ENCODE measurements at regions not wholly inside any gene's neighbourhood (a gene's known extent, or its start where the extent isn't known, plus 50 kb on each side); places are given as distances from the start of the nearest gene placed in this dataset.
A peak's percentile ranks its signal among the peaks of the same experiment; 100 is the strongest.

- H3K4me3 ChIP-seq (ENCODE audit: low read depth, low read length), result no peak overlapping the region
- peak; percentile 55 for TF ChIP-seq CTCF (IDR thresholded peaks at IDR 0.05; ENCODE audit: low read depth, low read length)
Measured at GRCh38 chr4:24476282-24476681, 108.1 kb downstream of the DHX15 start.

DNA sequence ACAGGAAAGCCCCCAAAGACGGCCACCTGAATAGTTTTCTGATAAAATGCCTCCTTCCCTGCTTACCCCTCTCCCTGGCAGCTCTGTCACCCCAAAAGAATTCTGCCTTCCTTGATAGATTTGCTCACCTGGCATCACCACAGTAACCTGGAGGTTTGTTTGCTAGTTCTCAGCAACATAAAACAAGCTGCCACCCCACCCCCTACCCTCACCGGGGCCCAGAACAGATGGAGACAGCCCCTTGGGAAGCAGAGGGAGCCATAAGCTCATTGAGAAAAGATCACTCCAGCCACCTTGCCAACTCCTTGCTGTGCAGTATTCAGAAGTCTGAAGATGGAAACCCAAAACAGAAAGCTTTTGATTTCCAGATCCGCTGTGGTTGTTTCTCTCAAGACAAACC, 108.6 kb downstream of the DHX15 start:
- TF ChIP-seq CTCF (IDR thresholded peaks at IDR 0.05; ENCODE audit: low read depth, low read length), result no peak
- H3K4me3 ChIP-seq (ENCODE audit: low read depth, low read length), result no peak overlapping the region

DNA sequence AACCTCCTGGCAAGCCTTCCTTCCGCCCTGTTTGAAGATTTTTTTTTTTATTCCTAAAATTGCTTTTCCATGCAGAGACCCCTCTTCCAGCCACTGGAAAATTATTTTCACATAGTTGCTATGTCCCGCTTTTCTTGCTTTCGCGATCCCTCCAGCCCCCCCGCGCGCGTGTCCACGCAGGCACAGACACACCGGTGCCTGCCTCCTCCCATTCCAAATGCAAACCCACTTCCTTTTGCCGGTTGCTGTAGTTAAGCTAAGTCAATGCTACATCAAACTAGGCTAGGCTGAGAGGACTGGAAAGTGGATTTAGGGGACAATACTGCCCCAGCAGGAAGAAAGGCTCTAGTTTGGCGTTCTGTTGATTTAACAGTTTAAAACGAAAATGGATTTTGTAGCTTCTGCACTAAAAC, 111.0 kb downstream of the DHX15 start:
- H3K4me3 ChIP-seq (ENCODE audit: low read depth, low read length), result peak overlapping the region; percentile 64
- 0 out of 2 replicates have a peak, but pooled peaks have one; percentile 1 for TF ChIP-seq CTCF (IDR thresholded peaks at IDR 0.05; ENCODE audit: low read depth, low read length)

- TF ChIP-seq CTCF (IDR thresholded peaks at IDR 0.05; ENCODE audit: low read depth, low read length), result peak; percentile 72
- H3K4me3 ChIP-seq (ENCODE audit: low read depth, low read length), result peak overlapping the region; percentile 64
Measured at GRCh38 chr4:24472514-24473308, 111.6 kb downstream of the DHX15 start.

GRCh38 chr4:24472161-24472510, 112.2 kb downstream of the DHX15 start:
- no peak for TF ChIP-seq CTCF (IDR thresholded peaks at IDR 0.05; ENCODE audit: low read depth, low read length)
- H3K4me3 ChIP-seq (ENCODE audit: low read depth, low read length), result peak overlapping the region; percentile 64

DNA sequence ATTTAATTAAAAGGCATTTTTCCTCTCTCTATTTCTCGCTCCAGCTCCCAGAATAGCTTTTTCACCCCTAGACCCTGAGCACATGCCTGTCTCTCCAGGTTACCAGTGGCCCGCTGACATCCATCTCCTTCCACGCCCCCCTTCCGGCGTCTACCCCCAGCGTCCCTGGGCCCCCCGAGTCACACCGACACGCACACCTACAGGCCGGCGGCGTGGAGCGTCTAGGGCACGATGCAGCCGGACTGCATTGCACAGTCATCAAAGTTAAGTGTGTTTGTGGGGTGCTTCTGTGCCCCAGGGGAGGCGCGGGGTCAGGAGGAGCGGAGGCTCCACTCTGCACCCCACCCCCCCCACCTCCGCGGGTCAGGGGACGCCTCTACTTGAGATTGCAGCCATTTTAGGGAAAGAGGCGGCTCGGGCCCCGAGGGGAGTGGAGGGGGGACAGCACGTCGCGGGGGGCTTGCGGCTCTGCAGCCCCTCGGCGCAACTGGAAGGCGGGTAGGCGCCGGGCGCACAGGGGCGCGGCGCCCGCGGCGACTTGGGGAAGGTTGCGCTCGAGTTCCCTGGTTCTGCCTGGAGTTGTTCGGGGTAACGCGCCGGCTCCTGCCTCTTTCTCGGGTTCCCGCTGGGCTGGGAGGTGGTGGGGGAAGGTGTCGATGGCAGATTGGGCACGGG, 112.7 kb downstream of the DHX15 start:
- peak overlapping the region; percentile 64 for H3K4me3 ChIP-seq (ENCODE audit: low read depth, low read length)
- no peak for TF ChIP-seq CTCF (IDR thresholded peaks at IDR 0.05; ENCODE audit: low read depth, low read length)
